GM19395 (cell line): ENCODE measurements at regions not wholly inside any gene's neighbourhood (a gene's known extent, or its start where the extent isn't known, plus 50 kb on each side); places are given as distances from the start of the nearest gene placed in this dataset.

Experiments used
- ATAC-seq: cut with Tn5 transposase; IDR thresholded peaks from one replicate; pipeline ENCODE4 v1.9.1; 2021; ENCODE audit warnings: mild to moderate bottlenecking, moderate library complexity; ENCODE audit not compliant: unreplicated experiment

DNA sequence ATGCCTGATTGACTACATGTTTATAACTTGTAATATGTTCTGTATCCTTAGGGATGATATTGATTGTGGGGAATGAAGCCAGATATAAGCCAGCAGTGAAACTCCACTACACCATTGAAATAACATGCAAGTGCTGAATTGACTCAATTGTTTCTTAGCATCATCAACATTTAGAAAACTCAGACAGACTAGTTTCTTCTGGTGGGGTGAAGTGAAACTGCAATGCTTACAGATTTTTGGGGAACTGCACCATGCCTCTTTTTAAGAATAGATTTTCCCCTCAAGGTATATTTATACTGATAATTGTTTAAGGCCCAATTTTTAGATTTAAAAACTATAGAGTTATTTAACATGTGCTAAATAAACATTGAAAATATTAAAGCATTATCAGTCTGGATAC is 1044.6 kb upstream of the EYS start:
- no peak for ATAC-seq

- no peak for ATAC-seq
These were observed 1033.3 kb upstream of the EYS start for GRCh38 chr6:66740346-66740745.

- no peak for ATAC-seq
These were observed 1028.3 kb upstream of the EYS start for GRCh38 chr6:66735106-66735890.

GRCh38 chr6:66731310-66731709 is 1024.3 kb upstream of the EYS start:
- ATAC-seq, result no peak

DNA sequence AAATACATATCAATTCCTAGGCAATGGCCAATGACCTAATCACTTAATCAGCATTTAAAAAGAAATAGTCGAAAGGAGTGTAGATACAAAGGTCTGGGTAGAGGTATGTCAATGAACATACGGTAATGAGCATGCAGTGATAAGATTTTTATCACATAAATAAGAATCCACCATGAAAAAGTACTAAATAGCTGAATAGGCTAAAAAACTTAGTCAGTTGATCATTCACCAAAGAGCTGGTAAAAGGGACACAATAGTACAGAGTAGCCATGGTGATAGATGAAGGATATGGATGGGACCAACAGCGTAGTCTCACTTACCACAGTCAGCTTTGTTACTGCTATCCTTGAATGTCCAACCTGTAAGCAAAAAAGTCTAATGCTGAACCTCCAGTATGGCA is 1018.6 kb upstream of the EYS start:
- no peak for ATAC-seq

- no peak for ATAC-seq
These were observed 1010.8 kb upstream of the EYS start for GRCh38 chr6:66717801-66718200.

DNA sequence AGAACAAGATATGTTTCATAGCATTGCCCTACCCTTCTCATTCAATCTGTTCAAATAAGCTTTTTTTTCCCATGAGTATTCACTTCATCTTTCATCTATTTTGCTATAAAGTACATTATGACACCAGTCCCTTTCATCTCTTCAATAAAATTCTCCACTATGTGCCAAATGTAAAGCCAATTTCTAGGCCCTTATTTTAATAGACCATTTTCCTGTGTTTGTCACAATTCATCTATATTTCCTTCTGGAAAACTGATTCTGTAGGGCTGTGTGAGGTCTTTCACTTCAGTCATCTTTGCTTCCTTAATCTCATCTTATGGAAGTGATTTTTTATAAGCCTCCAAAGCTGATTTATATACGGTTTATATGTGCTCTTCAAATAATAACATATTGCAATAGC is 992.4 kb upstream of the EYS start:
- no peak for ATAC-seq

DNA sequence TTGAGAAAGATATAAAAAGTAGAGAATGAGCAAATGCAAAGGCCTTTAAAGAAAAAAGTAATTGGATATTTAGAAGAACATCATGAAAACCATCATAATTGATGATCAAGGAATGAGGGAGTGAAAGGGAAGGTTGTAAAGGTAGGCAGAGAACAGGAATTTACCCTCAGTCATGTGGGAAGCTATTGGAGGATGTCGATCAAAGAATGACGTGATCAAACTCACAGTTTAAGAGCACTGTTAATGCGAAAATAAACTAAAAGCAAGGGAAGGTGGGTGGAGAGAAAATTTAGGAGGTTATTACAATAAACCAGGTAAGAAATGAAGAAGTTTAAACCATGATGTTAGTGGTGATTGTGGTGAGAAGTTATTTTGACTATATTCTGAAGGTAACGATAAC is 982.6 kb upstream of the EYS start:
- ATAC-seq, result no peak

GRCh38 chr6:66687611-66688140 is 980.6 kb upstream of the EYS start:
- ATAC-seq, result no peak

DNA sequence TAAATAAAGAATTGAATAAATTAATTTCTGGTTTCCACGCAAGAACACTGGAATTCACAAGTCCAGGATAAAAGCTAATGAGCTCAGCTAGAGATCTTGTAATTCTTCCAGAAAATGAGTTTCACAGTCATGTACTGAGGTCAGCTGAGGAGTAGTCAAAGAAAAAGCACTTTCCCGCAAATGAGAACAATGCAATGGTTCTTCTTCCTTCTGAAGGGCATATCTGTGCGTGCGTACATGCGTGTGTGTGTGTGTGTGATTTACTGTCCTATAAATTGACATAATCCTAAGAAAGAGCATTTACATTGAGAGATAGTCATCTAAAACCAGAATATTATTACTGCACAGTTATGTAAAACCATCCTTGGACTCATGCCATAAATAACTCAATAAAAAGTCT is 968.9 kb upstream of the EYS start:
- no peak for ATAC-seq

- ATAC-seq, result no peak
These were observed 957.1 kb upstream of the EYS start for GRCh38 chr6:66664112-66664511.

- ATAC-seq, result no peak
These were observed 955.9 kb upstream of the EYS start for GRCh38 chr6:66662721-66663507.

DNA sequence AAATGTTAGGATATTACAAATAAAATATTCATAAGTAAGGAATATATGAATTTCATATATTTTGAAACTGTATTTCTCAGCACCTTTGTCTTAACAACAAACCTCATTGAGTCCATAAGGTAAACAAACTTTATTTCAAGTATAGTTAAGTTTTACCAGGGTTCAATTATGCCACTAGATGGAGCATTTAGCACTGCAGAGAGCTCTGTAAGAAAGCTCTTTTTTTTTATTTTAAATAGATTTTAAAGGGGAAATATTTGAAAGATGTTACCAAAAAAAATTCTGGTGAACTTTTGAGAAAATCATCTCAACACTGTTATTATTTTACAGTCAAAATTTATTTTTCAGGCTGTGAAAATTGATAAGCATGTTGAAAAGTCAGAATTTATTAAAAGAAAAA is 955.2 kb upstream of the EYS start:
- no peak for ATAC-seq

DNA sequence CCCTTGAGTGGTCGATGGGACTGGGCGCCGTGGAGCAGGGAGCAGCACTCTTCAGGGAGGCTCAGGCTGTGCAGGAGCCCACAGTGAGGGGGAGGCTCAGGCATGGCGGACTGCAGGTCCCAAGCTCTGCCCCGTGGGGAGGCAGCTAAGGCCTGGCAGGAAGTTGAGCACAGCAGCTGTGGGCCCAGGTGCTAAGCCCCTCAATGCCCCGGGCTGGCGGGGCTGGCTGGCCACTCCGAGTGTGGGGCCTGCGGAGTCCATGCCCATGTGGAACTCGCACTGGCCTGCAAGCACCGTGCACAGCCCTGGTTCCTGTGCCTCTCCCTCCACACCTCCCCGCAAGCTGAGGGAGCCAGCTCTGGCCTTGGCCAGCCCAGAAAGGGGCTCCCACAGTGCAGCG is 948.4 kb upstream of the EYS start:
- no peak for ATAC-seq

DNA sequence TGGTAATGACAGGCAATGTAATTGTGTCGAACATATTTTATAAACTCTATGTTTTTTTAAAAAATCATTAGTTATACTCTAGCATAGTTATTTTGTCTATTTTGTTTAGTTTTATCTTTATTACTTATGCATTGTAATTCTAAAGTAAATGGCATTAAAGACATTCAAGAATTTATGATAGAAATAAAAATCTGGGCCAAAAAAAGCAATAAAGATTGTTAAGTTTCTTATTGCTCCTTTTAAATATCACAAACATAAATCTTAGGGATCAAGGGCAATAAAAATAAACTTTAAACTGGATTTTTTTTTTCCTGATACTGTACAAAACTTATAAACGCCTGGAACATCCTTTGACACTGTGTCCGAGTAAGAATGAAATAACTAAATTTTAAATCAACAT is 931.5 kb upstream of the EYS start:
- no peak for ATAC-seq

DNA sequence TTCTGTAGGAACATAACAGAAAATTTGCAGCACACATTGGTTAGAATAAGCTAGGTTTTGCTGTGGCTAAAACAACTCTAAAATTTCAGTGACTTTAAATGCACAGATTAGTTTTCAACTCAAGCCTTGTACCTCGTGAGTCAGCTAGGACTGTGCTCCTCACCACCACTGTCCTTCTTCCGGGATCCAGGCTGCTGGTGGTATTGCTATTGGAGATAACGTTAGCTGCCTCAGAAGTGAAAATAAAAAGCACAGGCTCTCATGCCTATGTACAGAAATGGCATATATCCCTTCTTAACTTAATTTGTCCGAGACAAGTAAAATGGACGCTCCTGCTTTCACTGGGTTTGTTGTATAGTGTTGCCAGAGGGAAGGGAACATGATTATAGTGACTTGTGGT is 931.1 kb upstream of the EYS start:
- ATAC-seq, result no peak

GRCh38 chr6:66628917-66629316 is 921.9 kb upstream of the EYS start:
- no peak for ATAC-seq

- no peak for ATAC-seq
These were observed 916.0 kb upstream of the EYS start for GRCh38 chr6:66623050-66623449.

- no peak for ATAC-seq
These were observed 898.9 kb upstream of the EYS start for GRCh38 chr6:66605971-66606370.

- ATAC-seq, result no peak
These were observed 898.0 kb upstream of the EYS start for GRCh38 chr6:66605011-66605410.

DNA sequence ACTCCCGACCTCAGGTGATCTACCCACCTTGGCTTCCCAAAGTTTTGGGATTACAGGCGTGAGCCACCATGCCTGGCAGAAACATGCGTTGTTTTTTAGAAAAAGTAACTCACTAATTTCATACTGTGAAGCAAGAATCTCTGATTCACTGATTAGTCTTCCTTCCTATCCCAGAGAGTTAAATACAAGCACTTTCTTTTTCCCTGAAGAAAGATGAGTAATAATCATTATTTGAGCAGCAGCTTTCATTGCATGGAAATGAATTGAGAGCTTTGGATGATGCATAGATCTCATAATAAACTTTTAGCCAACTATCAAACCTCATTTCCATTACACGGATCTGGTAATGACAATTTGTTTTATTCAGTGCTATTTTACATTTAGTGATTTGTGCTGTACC is 892.5 kb upstream of the EYS start:
- no peak for ATAC-seq

GRCh38 chr6:66578362-66578761 is 871.3 kb upstream of the EYS start:
- no peak for ATAC-seq
